LNCAP (cell line): ENCODE measurements at regions not wholly inside any gene's neighbourhood (a gene's known extent, or its start where the extent isn't known, plus 50 kb on each side); places are given as distances from the start of the nearest gene placed in this dataset.
A peak's percentile ranks its signal among the peaks of the same experiment; 100 is the strongest.

ENCODE experiments used
- TF ChIP-seq, protein P1 (sequence below): fragments of 450-650 bp; IDR thresholded peaks from 2 replicates; pipeline ENCODE4 v1.5.1; 2017; ENCODE audit warnings: mild to moderate bottlenecking

DNA sequence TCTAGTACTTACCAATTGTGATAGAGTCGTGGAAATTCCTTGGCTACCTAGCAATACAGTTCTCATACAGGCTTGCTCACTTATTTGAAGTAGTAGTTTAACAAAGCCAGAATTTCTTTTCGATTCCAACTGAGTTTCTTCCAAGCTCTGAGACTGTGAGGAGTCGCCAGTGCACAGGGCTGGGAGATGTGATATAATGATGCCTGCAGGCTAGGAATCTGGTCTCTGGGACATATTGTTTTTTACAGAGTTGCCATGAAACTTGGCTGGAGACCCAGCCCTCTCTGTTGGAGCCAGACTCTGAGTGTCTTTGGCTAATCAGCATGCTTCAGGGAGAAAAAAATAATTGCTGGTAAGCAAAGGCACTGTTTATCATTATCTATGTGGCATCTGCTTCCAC is 698.8 kb upstream of the GOT2 start:
- TF ChIP-seq, protein P1, sequence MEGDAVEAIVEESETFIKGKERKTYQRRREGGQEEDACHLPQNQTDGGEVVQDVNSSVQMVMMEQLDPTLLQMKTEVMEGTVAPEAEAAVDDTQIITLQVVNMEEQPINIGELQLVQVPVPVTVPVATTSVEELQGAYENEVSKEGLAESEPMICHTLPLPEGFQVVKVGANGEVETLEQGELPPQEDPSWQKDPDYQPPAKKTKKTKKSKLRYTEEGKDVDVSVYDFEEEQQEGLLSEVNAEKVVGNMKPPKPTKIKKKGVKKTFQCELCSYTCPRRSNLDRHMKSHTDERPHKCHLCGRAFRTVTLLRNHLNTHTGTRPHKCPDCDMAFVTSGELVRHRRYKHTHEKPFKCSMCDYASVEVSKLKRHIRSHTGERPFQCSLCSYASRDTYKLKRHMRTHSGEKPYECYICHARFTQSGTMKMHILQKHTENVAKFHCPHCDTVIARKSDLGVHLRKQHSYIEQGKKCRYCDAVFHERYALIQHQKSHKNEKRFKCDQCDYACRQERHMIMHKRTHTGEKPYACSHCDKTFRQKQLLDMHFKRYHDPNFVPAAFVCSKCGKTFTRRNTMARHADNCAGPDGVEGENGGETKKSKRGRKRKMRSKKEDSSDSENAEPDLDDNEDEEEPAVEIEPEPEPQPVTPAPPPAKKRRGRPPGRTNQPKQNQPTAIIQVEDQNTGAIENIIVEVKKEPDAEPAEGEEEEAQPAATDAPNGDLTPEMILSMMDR: no peak

DNA sequence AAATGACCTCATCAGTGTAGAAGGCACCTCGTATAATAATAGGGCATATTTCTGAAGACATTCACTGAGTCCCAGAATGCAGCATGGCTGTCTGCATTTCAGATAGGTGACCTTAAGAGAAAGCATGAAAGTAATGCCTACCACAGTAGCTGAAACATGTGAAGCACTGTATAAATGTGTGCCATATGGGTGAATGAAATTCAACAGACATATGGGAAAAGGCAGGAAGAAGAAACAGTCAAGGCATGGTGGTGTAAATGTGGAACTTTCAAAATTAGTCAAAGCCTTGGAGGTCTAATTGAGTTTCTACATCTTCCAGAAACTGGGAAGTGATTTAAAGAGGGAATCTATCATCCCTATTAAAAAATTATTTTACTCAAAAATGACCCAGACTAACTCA is 698.2 kb upstream of the GOT2 start:
- TF ChIP-seq, protein P1: no peak

DNA sequence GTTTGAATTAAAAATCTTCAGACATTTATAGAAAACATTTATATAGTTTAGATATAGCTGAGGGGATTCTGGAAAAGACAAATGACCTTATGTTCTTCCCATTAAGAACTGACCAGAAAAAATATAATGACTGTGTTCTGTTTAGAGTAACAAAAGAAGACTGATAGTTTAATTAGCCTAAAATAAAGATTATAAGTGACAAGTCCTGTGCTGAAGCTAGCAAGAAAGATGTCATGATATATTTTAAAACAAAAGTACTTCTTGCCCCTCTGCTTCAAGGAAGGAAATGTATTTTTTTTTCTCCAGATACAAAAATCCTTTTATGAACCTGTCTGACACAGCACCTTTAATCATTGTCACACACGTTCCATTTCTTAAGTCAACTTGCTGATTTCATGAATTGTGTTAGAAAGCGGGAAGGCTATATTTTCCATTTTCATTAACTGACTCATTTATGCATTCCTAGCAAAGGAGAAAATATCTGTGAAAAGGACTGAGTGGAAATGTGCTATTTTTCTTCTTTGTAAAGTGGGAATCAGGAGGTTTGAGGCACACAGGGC is 690.7 kb upstream of the GOT2 start:
- TF ChIP-seq, protein P1: no peak

DNA sequence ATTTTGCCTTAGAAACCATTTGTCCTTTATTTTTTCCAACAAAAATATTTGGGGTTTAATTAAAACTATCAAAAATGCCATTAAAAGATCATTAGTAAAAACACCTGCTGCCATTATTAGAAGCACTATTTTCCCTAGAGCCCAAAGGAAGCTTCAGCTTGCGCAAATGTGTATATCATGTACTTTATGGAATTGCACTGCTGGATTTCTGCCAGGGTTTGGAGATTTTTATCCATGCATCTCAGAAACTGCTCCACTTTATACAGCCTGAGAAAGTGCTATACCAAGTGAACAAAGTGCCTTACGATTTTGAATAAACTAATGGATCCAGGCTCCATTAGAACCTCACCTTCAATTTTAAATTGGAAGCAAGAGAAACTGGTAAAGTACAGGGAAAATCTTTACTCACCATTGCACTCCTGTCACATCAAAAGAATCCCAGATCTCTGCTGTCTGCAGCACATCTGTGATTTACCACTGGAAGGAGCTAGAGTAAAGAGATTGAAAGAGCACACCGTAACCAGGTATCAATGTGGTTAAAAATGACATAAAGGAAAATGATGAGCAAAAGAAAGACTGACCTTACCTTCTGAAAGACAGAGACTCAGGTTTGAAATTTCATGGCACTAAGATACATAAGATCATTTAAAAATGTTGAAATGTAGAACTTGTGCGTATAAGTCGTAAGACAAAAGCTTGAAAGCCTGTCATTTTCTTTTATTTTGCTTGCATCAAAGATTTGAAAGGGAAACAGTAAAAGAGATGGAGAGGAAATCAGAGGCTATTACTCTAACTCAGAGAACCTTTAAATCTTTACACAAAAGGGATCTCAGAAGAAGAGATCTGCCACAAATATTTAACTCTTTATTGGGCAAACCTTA is 678.1 kb upstream of the GOT2 start:
- TF ChIP-seq, protein P1: peak; percentile 67

DNA sequence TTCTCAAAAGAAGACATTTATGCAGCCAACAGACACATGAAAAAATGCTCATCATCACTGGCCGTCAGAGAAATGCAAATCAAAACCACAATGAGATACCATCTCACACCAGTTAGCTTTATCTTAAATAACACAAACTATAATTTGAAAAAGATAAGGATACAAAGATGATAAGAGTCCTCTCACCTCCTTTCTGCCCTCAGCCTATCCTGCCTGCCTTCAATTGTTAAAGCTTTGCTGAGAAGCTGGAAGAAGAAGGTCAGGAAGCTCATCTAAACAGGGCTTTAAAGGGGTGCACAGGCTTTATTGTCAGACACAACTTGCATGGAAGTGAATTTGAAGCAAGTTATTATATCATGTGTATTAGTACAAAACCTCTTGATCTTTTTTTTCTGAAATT is 676.3 kb upstream of the GOT2 start:
- TF ChIP-seq, protein P1: no peak

DNA sequence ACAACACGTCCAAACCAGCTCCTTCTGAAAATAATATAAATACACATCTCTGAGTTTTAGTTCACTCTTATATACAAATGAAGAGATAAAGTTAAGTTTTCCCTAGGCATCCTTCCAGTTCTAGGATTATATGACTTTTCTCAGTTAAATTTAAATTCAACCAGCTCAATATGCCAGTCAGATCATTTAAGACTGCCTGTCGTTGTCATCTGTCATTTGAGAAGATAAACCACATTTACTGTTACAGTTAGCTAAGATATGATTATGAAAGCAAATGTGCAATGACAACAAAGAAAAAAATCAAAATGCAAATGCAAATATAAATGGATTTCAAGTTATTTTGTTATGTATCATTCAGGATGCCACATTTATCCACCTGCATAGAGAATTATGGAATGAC is 671.7 kb upstream of the GOT2 start:
- TF ChIP-seq, protein P1: no peak

DNA sequence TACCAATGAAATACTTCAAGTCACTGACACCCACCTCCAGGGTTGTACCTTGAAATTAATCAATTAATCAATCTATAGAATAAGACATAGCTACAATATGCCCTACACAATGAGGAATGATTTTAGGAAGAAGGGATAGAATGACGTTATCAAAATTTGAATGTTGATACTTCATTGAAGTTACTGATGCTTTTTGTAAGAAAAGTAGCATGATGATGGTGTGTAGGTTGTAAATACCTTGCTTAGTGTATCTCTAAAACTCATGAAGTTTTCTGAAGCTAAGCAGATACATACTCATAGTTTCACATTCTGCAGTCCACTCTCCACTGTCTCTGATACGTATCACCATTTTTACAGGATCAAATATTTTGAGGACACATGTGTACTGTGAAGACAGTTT is 670.4 kb upstream of the GOT2 start:
- TF ChIP-seq, protein P1: no peak
